Amniotic stem cell (primary cell): ENCODE measurements at regions not wholly inside any gene's neighbourhood (a gene's known extent, or its start where the extent isn't known, plus 50 kb on each side); places are given as distances from the start of the nearest gene placed in this dataset.

Source experiments
- DNase-seq: peaks from one replicate; lab custom pipeline; 2025; lab: John Stamatoyannopoulos, UW

DNA sequence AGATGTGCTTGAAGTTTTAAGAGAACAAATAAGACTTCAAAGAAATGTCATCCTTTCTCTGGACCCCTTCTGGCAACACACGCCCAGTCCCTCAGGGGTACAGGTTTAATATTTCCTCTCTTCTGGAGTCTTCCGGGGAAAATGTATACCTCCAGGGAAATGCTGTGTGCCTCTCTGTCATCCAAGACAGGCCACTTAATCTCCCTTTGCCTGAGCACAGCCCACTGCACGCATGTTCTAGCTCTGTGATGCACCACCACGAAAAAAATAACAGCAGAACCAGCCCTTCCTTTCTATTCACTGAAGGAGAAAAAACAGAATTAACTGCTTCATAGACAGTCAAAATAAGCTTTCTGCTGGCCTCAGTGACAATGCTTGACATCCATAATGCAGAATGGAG, 140.1 kb downstream of the RBFOX3 start:
- DNase-seq = no peak

DNA sequence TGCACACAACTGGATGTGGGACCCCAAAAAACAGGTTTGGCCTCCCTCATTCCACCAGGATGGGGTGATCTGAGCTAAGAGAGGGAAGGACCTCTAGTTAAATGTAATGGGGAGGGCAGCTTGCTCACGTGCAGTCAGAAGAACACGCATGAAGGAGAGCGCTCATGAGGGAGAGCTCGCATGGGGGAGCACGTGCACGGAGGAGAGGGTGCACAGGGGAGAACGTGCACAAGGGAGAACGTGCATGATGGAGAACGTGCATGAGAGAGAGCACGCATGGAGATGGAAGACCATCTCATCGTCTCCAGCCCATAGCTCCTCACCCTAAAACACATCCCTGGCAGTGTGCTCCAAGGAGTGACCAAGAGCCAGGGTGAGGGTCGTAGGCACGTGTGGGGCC, 141.2 kb downstream of the RBFOX3 start:
- DNase-seq = no peak

DNA sequence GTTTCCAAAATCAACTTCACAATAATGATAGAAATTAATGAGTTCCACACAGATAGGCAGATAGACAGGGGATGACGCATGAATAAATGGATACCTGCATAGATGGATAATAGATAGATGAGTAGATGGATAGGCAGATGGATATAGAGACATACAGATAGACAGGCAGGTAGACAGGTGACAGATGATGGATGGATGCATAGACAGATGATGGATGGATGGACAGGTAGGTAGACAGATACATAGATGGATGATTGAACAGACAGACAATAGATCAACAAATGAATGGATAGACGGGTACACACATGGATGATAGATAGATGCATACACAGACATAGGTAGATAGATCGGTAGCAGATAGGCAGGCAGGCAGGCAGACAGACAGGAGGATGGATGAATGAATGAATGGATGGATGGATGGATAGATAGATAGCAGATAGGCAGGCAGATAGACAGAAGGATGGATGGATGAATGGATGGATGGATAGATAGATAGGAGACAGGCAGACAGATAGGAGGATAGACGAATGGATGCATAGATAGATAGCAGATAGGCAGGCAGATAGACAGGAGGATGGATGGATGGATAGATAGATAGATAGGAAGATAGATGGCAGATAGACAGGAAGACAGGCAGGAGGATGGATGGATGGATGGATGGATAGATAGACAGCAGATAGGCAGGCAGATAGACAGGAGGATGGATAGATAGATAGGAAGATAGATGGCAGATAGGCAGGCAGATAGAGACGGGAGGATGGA, 142.5 kb downstream of the RBFOX3 start:
- DNase-seq = no peak

DNA sequence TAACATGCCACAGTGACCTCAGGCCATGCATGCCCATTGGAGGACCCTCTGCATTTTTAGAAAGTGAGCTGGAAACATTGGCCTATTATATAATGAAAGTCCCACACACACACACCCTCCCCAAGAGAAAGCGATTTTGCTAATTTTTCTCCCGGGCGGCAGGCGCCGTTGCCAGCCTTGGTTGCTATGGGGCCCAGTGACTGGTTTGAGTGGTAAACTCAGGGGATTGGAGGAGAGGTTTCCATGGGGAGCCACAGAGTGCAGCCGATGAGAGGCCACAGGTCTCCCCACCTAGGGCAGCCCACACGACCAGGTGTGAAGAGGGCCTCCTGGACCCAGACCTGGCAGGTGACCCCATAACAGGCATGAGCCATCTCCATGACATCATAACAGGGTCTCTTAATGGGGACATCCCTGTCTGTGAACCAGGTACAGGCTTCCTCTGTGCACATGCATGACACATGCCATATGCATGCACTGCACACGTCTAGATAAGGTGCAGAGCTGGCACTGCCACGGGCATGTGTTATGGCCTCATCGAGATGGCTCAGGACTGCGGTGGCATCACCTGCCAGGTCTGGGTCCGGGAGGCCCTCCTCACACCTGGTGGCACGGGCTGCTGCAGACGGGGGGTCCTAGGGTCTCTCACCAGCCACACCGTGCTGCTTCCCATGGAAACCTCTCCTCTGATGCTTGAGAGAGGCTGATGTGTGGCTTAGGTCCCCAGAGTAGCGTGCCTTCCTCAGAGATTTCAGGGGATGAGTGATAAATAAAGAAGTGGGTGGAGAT, 144.1 kb downstream of the RBFOX3 start:
- DNase-seq = no peak

DNA sequence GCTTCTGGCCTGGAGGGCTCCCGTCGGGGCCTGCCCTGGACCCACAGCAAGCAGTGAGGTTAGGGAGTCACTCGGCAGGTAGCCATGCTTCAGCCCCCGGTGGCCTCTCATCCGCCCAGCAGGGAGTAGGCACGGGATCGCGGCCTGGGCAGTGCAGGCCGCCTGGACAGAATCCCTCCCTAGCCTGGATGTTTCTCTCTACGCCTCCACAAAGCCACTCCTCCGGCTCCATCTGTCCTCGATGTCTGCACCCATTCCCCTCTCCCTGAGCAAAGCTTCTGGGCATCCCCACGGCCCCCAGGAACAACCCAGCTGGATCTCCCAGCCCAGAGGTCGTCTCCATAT, 145.2 kb downstream of the RBFOX3 start:
- no peak for DNase-seq

DNA sequence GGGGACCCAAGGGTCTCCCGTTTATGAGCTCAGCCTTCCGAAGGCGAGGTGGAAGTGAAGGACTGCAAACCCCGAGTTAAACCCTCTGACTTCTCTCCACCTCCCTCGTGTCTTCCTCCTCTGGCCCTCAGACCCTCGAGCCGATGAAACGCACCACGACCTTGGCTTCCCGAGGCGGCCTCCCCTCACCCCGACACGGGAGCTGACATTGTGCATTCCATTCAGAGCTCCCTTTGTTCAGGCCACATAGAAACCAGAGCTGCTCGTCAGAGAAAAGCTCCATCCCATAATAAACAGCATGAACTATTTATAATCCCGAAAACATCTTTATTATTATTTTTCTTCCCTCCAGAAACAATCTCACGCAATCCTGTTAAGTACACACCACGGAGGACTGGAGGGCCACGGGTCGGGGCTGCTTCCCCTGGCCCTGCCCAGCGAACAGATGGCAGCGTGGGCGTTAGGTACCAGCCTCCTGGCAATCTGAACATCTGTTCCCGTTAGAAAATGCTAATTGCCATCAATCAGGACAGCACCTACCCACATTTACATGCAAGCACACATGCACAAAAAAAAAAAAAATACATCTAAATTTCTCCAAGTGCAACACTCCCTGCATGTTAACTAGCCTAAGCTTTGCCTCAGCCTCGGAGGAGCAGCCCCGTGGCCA, 145.7 kb downstream of the RBFOX3 start:
- no peak for DNase-seq

DNA sequence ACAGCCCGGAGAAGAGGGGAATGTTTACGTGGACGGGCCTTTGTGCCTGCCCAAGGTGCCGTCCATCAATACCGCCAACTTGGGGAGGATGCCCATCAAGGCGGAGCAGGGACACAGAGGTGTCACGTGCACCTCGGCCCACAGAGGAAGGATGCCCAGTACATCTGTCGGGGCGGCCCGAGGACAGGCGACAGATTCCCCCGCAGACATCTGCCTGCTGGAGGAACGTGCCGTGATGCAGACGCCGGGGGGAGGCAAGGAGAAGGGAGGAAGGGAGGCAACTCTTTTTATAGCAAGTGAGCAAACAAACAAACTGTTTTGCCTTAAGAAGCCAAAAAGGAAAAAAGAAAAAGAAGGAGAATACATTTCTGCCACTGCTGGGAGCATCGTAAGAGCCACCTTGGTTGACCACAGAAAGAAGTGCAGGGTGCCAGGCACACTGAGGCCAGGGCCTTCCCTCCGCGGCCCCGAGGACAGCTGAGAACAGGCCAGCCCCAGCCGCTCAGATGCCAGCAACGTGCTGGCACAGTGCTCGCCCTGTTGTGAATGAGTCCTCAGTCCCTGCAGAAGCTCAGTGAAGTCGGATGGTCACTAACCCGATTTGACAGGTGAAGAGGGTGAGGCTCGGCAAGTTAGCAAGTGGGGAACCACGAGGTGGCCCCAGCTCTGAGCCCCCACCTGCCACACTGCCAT, 146.4 kb downstream of the RBFOX3 start:
- no peak for DNase-seq

DNA sequence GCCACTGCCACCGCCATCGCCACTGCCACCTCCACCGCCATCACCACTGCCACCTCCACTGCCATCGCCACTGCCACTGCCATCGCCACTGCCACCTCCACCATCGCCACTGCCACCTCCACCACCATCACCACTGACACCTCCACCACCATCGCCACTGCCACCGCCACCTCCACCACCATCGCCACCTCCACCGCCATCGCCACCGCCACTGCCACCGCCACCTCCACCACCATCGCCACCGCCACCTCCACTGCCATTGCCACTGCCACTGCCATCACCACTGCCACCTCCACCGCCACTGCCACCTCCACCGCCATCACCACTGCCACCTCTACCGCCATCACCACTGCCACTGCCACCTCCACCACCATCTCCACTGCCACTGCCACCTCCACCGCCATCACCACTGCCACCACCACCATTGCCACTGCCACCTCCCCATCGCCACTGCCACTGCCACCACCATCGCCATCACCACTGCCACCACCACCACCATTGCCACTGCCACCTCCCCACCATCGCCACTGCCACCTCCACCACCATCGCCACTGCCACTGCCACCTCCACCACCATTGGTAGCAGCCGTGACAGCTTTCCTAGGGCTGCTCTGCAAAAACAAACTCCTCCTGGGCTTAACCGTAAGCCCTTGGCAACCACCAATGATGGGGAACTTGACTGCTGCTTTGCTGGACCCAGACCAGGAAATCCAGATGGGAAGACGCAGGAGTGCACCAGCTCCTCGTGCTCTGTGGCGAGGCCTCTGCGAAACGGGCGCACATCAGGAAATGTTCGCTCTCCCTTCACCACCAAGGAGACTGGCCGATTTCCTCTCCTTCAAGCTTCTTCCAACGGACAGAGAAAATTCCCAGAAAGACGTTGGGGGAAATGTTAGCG, 147.2 kb downstream of the RBFOX3 start:
- DNase-seq = no peak

DNA sequence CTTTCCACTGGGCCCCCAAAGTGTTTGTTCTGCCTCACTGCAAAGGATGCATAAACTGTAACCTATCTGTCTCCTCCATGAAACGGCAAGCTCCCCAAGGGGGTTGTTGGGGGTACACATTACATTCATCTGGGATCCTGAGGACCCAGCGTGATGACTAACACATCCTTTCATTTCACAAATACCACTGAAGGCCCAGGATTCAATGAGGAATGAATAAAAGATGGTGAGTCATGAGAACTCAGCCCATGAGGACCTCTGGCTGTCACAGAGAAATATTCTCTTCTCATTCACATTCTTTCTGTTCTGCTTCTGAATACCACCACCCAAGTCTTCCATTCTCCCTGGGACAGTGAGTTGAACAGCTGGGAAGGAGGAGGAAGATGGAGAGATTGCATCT, 149.8 kb downstream of the RBFOX3 start:
- no peak for DNase-seq

DNA sequence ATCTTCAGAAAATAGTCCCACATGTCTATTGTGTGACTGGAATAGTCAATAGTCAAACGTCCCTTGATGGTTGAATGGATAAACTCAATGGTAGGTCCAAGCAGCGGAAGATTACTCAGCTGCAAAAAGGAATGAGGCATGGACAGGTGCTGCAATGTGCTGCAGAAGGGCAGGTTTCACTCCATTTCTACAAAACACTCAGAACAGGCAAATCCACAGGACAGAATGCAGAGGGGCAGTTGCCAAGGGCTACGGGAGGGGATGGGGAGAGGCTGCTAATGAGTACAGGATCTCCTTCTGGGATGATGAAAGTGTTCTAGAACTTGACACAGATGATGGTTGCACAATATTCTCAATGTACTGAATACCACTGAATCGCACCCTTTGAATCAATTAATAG, 151.0 kb downstream of the RBFOX3 start:
- DNase-seq = no peak

DNA sequence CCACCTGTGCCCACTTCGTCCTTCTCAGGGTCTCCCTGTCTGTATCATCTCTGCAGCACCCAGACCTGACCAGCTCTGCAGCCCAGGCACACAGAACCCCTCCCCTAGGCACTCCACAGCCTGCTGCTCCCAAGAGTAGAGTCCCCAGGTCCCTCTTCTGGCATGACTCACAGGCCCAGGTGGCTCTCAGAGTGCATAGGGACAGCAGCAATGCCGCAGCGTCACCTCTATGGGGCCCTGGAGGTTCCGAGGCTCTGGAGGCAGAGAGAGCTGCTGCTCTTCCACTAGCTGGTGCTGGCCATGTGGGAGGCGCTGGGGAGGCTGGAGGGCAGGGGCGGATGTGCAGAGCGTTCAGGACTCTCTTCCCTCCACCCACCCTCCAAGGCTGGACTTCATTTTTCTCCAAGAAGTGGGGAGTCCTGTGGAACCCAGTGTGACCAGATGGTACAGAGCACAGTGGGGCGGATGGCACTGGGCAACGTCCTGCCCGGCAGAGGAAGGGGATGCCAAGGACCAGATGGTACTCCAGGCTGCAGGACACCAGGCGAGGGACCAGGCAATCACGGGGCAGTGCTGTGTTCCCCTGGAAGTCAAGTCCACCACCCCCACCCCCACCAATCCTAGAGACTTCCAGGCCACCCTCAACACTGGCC, 151.7 kb downstream of the RBFOX3 start:
- DNase-seq = no peak

- DNase-seq = no peak
These were observed 152.5 kb downstream of the RBFOX3 start for GRCh38 chr17:79458356-79458755.

DNA sequence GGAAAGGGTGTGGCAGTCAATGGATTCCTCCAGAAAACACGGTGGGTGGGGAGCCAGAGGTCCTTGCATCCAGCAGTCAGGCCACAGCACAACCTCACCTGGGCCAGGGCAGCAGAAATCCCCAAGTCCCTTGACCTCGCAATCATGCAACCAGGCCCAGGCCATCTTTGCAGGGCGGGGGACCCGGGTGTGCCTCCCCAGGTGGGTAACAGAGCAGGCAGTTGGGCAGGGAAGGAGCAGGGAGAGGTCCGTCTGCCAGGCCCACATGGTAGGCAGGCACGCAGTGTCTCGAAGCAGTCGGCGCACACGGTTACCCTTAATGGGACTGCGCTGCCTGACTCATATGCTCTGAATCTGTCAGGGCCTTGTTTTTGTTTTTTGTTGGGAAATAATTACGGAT, 153.0 kb downstream of the RBFOX3 start:
- DNase-seq = no peak

- DNase-seq = no peak
These were observed 153.5 kb downstream of the RBFOX3 start for GRCh38 chr17:79457376-79457775.

- no peak for DNase-seq
These were observed 155.2 kb downstream of the RBFOX3 start for GRCh38 chr17:79455636-79456035.

DNA sequence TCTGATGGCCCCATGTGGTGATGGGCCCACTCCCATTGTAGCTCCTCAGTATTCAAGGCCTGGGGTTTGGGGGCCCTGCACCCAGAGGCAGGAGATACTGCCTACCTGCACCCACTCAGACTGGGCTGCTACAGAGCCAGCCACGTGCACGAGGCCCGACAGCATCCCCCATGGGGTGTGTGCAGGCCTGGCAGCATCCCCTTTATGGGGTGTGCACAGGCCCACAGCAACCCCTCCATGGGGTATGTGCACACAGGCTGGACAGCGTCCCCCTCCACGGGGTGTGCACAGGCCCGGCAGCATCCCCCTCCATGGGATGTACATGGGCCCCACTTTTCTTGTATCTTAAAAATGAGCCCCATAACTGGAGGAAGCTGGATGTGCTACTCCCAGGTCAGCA, 156.0 kb downstream of the RBFOX3 start:
- no peak for DNase-seq

DNA sequence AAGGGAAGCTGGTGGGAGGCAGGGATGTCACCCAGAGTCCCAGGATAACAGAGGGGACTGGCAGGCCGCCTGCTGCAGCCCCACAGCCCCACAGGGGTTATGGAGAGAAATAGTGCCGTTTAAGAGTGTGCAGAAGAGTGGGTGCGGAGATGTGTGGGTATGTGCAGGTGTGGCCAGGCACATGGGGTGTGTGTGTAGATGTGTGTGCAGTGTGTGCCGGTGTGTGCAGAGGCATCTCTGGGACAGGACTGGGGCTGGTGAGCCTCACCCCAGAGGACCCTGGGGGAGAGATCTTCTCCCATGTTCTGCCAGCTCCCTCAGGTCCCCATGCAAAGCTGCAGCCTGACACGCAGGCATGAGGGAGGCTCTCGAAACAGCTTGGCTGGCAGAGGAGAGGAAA, 157.4 kb downstream of the RBFOX3 start:
- DNase-seq = no peak

- DNase-seq = no peak
These were observed 158.1 kb downstream of the RBFOX3 start for GRCh38 chr17:79452706-79453105.

- no peak for DNase-seq
These were observed 159.7 kb downstream of the RBFOX3 start for GRCh38 chr17:79451167-79451566.

DNA sequence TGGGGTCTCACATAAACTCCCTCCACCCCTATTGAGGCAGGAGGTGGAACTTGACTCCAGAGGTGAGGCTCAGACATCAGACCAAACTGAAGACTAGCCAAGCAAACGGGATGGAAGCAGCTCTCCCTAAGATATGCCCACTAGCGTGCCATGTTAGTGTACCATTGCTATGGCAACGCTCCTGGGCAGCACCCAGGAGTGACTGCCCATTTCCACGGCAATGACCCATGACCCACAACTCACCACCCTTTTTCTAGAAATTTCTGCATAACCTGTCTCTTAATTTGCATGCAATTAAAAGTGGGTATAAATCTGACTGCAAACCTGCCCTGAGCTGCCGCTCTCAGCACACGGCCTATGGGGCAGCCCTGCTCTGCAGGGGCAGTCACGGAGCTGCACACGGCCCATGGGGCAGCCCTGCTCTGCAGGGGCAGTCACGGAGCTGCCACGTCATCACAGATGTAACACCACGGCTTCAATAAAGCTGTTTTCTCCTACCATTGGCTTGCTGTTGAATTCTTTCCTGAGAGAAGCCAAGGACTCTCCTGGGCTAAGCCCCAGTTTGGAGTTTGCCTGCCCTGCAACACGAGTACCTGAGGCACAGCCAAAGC, 164.3 kb downstream of the RBFOX3 start:
- no peak for DNase-seq

DNA sequence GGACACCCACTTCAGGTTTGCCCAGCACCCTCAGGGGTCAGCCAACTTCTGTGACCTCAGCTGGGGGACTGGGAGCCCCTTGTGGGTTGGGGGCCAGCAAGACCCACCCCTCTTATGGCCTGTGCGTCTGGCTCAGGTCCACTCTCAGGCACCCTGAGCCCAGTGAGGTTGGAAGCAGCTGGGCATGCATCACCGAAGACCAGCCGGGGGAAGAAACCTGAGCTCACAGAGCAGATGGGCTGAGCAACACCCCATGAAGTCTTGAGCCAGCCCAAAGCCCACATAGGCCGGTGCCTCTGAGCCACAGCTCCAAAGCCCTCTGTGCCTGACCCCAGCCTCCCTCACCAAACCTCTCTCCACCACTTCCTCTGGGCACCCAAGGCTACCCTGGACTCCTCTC, 166.7 kb downstream of the RBFOX3 start:
- DNase-seq = no peak
